ENCODE measurements at regions not wholly inside any gene's neighbourhood (a gene's known extent, or its start where the extent isn't known, plus 50 kb on each side); places are given as distances from the start of the nearest gene placed in this dataset.

GRCh38 chr3:73143821-73144237 lies 82.4 kb downstream of the EBLN2 start:
- TF ChIP-seq CTCF (IDR thresholded peaks at IDR 0.05) (no peak), REST (IDR thresholded peaks at IDR 0.05; ENCODE audit: insufficient read depth in 1 of 2, low read depth in 2 of 2, low read length in 1 of 2) (no peak)

All from Panc1 (cell line).